Head of caudate nucleus (tissue), 42 donors: ENCODE measurements at regions not wholly inside any gene's neighbourhood (a gene's known extent, or its start where the extent isn't known, plus 50 kb on each side); places are given as distances from the start of the nearest gene placed in this dataset.

Source experiments
- DNase-seq, 42 donors: peaks; one replicate each; pipeline versions ENCODE4 v3.0.0 to v3.0.0-alpha.2; 2020 to 2021; ENCODE audit warnings: mixed read lengths in 7 of 42
- intact Hi-C: fragments of 100-400 bp; cut with DNase I; formaldehyde crosslinking; loops from one replicate; pipeline ENCODE4 v1.15.0; 2022

DNA sequence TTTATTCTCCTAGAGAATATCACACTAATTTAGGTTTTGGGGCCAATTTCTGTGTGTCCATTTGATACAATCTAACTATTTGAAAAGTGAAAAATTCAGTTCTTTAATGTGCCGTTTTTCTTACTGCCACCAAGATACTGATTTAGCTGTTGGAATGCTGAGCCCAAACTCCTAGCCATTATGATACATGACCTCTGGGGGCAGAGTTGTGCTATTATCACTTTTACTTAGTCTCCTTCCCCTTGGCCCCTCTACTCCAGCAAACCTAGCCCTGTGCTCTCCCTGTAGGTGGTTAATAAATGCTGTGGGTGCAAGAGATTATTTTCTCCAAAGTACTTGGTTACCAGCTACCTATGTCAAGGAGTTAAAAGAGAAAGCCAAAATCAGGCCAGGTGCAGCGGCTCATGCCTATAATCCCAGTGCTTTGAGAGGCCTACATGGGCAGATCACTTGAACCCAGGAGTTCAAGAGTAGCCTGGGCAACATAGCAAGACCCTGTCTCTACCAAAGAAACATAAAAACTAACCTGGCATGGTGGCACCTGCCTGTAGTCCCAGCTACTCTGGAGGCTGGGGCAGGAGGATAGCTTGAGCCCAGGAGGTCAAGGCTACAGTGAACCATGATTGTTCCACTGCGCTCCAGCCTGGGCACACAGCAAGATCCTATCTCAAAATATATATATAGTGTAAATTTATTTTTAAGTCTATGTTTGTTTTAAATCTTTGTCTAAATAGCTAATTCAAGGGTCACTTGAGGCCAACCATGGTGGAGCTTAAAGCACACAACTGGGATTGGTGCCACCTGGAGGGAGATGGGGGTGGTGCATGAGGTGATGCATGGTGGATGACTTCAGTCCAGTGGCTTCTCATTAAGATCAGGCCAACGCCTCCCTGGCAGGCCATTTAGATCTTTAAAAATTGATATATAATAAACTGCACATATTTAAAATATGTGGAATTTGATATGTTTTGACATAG, 193.2 kb upstream of the PLET1 start:
- peak in 16 of 42 donors; percentile 8 to 56 (median 24) for DNase-seq

DNA sequence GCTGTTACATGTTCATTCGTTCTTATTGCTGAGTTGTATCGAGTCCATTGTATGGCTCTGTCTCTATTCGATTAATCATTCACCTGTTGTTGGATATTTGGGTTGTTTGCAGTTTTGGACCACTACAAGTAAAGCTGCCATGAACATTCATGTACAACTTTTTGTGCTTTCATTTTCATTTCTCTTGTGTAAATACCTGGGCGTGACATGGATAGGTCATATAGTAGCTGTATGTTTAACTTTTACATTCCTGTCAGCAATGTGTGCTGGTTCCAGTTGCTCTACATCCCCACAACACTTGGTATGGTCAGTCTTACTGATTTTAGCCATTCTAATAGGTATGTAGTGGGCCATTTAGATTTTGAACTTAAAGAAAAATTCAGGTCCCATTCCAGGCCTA, 194.2 kb upstream of the PLET1 start:
- DNase-seq = no peak
- intact Hi-C loops = no loop called here

More for the DNA sequence above, 193.2 kb upstream of the PLET1 start:
- intact Hi-C loops = no loop called here

DNA sequence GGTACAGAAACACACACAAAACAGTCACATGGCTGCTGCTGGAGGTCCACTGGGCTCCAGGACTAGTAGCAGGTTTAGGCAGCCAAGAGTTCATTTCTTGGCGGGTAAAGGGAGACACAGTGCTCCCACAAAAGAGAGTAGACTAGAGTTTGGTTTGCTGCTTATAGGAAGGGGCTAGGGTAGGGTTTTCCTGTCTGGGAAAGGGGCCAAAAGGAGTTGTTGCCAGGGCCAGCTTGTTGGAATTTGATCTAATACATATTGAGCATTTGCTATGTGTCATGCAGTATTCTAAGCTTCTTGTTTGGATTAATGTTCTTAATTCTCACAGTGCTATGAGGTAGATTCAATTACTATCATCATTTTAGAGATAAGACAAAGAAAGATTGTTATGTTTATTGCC, 195.1 kb upstream of the PLET1 start:
- no peak for DNase-seq
- intact Hi-C loops = no loop called here

DNA sequence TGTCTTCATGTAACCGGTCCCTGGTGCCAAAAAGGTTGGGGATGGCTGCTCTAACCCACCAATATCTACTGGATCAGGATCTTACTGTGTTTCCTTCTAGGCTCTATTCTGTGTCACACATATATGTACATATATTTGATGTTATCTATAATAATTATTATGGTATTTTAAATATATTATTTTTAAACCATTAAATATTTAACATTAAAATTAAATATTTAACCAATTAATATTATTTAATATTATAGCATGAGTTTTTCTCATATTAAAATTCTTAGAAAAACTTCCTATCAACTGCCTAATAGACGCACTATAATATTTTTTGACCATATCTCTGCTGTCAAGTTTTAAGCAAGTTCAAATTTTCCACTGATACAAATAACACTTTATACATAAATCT, 196.9 kb upstream of the PLET1 start:
- intact Hi-C loops = no loop called here
- no peak for DNase-seq

DNA sequence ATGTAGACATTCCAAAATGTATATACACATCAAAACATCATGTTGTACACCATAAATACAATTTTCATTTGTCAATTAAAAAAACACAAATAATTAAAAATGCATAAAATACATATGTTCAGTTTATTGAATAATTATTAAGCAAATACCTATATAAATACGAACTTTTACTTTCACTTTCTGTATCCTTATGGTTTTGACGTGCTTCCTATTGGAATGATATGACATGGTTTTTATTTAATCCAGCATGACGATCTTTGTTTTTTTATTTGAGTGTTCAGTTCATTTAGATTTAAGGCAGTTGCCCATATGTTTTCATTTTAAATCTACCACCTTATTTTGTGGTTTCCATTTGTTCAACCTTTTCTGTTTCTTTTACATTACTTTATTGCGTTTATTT, 198.3 kb upstream of the PLET1 start:
- DNase-seq = no peak
- intact Hi-C loops = no loop called here

DNA sequence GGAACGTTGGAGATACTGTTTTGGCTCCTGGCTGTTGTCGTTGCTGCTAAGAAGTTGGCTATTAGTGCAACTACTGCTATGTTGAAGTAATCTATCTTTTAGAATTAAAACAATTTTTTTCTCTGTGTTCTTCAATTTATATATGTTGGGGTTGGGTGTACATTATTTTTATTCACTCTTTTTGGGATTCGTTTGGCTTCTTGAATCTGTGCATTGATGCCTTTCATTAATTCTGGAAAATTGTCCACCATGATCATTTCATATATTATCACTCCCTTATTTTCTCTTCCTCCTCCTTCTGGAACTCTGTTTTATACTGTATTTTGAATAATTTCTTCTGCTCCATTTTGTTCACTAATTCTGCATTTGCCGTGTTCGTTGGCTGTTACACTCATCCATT, 199.5 kb upstream of the PLET1 start:
- intact Hi-C loops = no loop called here
- no peak for DNase-seq

DNA sequence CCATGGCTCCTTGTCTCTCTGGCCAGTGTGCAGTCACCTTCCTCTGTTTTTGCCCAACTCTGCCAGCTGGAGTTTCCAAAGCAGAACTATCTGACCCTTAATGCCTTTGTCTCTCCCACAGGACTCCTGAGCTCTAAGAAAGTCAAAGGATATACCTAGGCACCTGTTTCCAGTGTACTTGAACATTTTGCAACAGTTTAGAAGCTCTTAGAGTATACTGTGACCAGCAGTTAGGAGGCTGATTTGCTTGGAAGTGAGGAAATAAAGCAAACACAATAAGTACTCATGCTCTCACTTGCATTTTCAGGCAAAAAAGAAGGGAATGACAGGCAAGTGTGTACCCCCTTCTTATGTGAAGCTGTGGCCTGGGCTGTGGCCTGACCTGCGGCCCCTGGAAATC, 204.3 kb upstream of the PLET1 start:
- intact Hi-C loops = no loop called here
- DNase-seq = no peak

DNA sequence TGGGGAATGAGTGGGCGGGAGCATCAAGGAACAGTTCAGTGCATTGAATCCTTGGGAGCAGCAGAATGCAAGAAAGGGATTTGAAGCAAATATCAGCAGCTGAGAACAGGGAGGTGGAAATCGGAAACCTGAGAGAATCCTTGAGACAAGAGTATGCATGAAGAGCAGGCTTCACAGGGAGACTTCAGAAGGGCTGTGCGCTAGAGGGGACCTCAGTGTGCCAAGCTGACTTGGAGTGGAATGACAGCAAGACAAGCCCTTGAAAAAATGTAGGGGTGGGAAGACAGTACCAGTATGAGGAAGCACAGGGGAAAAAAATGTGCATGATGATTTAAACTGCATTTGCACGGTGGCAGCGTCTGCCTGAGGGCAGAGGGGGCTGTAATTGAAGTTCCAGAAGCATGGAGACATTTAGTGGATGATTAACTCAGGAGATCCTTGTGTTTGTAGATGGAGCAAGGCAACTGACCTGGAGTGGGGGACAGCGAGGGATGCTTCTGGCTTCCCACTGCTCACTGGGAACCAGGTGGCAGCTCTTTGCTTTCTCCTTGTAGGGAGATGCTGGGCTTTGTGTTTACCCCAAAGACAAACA, 204.9 kb upstream of the PLET1 start:
- peak in 2 of 42 donors; percentile 11 to 17 for DNase-seq
- intact Hi-C loops = no loop called here

DNA sequence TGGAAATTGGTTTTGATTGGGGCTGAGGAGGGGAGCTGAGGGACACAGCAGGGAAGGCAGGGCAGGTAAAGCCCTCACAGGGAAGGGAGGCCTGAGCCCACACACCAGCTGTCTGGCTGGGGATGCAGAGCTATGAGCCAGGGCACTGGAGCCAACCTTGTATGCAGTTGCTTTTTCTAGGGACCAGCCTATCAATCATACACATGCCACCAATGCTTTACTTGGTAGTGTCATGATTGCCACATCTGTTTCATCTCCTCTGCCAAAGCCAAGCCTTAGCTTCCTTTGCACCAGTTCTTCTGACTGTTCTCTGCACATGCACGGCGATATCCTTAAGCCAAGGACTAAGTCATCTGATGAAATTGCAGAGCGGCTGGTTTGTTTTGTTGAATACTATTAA, 207.1 kb upstream of the PLET1 start:
- intact Hi-C loops = no loop called here
- no peak for DNase-seq

DNA sequence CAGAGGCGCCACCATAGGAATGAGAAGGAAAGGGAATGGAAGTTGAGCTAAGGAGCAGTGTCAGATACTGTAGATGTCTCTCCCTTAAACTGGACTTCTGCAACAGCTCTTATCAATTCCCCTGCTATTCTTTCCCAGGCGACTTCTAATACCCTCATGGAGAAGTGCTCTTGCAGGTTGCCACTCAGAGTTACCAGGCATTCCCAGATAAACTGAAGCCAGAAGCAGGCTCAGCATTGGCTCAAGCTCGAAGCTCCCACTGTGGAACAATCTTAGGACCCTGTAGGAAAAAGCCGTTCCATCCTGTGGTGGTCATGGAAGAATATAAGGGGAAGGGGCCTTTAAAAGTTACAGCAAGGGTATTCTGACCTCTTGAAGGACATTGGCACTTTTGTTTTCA, 208.7 kb upstream of the PLET1 start:
- intact Hi-C loops = no loop called here
- no peak for DNase-seq

DNA sequence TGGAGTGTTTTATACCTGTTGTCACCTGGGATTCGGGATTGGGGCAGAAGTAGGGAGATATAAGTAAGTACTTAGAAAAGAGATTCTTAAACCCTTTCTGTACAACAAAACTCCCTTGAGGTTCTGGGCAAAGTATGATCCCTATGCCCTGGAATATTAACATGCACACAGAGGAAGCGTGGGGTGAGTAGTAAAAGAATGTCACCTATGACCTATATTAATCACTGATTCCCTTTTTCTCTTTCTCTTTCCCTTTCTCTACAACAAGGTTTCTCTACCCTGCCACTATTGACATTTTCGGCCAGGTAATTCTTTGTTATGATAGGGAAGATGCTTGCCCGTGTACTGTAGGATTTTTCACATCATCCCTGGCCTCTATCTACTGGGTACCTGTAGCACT, 209.7 kb upstream of the PLET1 start:
- no peak for DNase-seq
- intact Hi-C loops = no loop called here

DNA sequence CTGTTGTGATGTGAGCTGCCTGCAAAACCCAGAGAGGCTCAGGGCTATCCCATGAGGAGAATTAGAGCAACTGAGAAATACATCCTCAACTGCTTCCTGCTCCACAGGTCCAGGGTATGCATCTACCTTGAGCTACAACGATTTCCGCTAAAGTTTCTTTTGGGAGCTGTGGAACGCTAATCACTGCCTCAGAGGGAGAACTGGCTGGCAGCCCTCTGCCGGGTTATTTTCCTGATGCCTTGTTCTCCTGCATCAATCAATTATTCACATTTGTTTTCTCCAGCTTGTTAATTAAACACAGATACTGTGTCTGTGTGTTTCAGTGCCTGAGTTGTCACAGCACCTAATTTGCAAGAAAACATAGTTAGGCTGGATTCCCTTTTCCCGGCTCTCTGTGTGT, 211.1 kb upstream of the PLET1 start:
- intact Hi-C loops = no loop called here
- DNase-seq = no peak

DNA sequence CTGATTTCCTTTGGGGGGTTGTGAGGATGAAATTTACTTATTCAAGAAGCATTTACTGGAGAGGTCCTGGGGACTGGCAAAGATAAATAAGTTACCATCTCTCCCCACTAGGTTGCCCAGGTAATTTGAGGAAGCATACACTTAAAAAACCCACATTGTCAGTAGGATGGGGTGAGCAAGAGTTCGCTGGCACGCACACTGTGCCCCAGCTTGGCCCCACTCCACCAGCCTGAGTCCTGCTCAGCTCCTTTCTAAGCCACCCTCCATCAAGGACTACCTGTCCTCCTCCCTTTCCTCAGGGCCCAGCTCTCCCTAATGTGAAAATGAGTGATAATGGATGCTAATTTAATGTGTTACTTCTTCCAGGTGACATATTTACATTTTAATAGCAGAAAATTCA, 216.5 kb upstream of the PLET1 start:
- peak in 2 of 42 donors; percentile 8 to 9 for DNase-seq
- intact Hi-C loops = no loop called here

DNA sequence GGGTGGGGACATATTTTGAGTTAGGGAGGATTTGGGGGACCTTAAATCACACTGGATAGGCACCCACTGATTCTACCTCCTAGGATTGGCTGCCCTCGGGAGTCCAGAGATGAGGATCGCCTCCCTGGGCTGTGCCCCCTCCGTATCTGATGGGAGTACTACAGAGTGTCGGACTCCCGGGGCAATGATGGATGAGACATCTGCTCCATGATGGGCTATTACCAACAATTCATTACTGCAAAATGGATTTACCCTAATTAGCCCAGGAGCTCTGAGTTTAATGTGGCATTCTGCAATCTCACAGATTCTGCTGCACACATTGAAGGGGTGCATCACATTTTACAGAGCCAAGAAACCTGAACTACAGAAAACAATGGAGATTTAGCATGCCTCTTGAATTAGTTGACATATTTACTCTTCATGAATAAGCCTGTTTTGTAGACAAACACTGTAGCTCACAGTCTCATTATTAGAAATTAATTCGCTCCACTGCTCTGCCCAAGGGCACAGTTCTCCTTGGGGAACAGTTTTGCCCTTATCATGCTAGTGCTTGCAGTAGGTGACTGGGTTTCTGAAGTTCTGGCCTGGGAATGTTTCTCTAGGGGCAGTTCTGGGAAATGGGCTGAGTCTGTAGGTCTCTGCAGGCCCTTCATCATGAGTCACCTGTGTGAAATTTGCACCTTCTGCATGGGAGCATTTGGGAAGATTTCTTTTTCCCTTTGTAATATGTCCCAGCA, 217.1 kb upstream of the PLET1 start:
- intact Hi-C loops = no loop called here
- peak in 1 of 42 donors; percentile 6 for DNase-seq

DNA sequence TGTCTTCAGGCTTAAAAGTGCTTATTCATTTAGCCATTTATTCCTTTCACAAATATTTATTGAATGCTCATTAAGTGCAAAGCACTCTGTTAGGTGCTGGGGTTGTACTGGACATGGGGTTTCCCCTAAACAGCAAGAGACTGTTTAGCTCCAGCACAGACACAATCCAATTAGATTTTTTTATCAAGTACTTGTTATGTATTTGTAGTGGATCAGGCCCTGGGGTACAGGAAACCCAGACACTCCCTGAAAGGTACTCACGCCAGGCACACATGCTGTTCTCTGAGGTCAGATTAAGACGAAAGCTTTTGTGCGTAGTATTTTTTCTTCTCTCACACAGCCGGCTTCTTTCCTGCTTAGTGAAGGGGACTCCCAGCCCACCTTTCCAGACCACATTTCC, 218.1 kb upstream of the PLET1 start:
- intact Hi-C loops = no loop called here
- no peak for DNase-seq

DNA sequence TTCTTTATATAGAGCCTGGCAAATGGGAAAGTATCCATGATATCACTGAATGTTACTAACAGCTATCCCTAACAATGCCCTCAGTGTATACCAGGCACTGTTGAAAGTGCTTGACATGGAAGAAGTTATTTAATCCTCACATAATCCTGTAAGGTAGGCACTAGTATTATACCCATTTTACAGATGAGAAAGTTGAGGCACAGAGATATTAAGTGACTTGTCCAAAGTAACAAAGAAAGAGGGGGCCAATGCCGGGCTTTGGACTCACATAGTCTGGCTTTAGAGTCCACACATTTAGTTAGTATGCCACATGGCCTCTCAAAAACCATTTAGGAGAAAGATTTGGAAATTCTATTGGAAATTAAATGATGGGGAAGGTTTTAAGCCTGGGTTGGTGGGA, 220.8 kb upstream of the PLET1 start:
- intact Hi-C loops = no loop called here
- DNase-seq = no peak

DNA sequence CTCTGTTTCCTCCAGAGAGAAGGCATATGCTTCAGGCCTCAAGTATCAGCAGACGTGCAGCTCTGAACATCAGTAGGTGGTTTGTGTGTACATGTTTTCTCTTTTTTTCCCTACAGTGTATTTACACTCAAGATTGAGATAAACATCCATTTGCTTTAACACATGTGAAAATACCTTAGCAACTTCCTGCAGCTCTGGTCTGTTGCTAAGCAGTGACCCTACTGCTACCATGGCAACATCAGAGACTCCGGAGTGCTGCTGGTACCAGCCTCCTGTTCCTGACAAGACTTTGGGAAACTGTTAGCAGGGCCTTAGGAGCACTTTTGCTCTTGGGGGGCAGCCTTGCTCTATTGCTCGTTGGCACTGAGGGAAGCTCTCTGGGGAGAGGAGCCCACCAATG, 221.2 kb upstream of the PLET1 start:
- peak in 5 of 42 donors; percentile 12 to 47 (median 41) for DNase-seq
- intact Hi-C loops = no loop called here

DNA sequence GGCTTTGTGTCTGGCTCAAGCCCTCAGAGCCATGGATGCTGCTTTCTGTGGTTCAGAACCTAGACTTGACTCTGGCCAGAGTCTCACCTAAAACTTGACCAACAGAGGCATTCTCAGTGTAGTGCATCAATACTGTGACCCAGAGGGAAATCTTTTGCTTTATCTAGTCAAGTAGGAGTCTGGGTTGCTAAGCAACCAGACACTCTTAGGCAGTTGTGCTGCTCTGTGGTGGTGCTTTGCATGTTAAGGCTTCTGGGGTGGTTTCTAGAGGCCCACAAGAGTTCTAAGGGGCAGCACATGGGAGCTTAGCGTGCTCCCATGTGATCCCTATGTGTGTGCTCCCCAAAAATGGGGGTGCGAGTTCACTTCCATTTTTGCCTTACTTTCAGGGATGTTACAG, 224.6 kb upstream of the PLET1 start:
- intact Hi-C loops = no loop called here
- peak in 11 of 42 donors; percentile 15 to 63 (median 29) for DNase-seq

DNA sequence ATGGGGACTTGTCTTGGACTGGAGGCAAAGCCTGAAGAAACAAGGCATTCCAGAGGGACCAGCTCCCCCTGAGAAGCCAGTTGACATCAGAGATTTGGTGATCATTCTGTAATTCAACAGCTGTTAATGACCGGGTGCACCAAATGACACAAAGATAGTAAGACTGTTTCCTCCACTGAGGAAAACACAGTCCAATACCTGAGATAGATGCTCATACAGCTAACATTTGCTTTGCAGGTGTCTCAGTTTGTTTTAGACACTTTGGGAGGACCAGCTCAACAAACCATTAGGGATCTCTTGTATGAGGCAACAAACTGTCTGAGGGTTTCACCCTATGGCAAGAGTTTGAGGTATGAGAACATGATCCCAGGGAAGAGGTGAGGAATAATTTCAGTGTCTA, 237.2 kb upstream of the PLET1 start:
- no peak for DNase-seq
- intact Hi-C loops = no loop called here

DNA sequence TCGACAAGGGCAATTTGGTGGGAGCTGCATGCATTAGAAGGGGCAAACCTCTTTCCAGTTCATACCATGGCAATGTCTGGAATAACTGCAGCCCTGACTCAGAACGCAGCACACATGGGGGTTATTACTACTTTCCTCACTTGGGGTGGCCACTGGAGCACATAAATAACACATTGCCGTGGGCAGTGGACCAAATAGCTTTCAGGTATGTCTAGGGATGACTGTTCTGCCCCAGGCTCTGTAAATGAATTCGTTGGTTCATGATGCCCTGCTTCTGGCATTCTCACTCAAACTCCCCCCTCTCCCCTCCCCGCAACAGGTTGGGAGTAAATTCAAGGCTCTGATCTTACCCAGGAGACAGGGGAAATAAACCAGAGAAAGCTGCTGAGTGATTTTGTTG, 238.0 kb upstream of the PLET1 start:
- intact Hi-C loops = no loop called here
- no peak for DNase-seq
